Endodermal cell (in vitro differentiated cells): ENCODE measurements at regions not wholly inside any gene's neighbourhood (a gene's known extent, or its start where the extent isn't known, plus 50 kb on each side); places are given as distances from the start of the nearest gene placed in this dataset.

ENCODE experiments used
- DNase-seq: peaks from one replicate; pipeline ENCODE4 v3.0.0-alpha.2; 2017
- H3K27ac ChIP-seq: 2 replicates; pipeline ENCODE4 v1.5.1; 2013; ENCODE audit warnings: mild to moderate bottlenecking, low read depth, low read length, moderate library complexity
- H3K27me3 ChIP-seq: 2 replicates; pipeline ENCODE4 v1.6.1; 2013; ENCODE audit warnings: mild to moderate bottlenecking, low read length, moderate library complexity; ENCODE audit not compliant: insufficient read depth, control insufficient read depth, poor library complexity, severe bottlenecking
- H3K36me3 ChIP-seq: 2 replicates; pipeline ENCODE4 v1.7.0; 2013; ENCODE audit warnings: mild to moderate bottlenecking, low read length, moderate library complexity; ENCODE audit not compliant: control insufficient read depth, insufficient read depth
- H3K4me1 ChIP-seq: one replicate; pipeline ENCODE4 v1.7.0; 2013; ENCODE audit warnings: low read length; ENCODE audit not compliant: control insufficient read depth, insufficient read depth
- H3K4me3 ChIP-seq: 2 replicates; pipeline ENCODE4 v1.5.1; 2013; ENCODE audit warnings: mild to moderate bottlenecking, low read length, moderate library complexity
- H3K9ac ChIP-seq: 2 replicates; pipeline ENCODE4 v1.6.1; 2013; ENCODE audit warnings: mild to moderate bottlenecking, low read length, moderate library complexity; ENCODE audit not compliant: poor library complexity, severe bottlenecking; ENCODE audit errors: extremely low read depth
- H3K9me3 ChIP-seq: 2 replicates; pipeline ENCODE4 v1.6.1; 2013; ENCODE audit warnings: mild to moderate bottlenecking, low read length, moderate library complexity; ENCODE audit not compliant: control insufficient read depth
- H3K27ac Mint-ChIP-seq: 2 replicates; pipeline ENCODE4 v1.8.0; 2020; ENCODE audit warnings: mixed read lengths
- H3K27me3 Mint-ChIP-seq: 2 replicates; pipeline ENCODE4 v1.8.0; 2021; ENCODE audit warnings: mild to moderate bottlenecking, mixed read lengths; ENCODE audit not compliant: insufficient read depth
- H3K36me3 Mint-ChIP-seq: 2 replicates; pipeline ENCODE4 v1.8.0; 2020; ENCODE audit warnings: low read depth, mixed read lengths
- H3K4me1 Mint-ChIP-seq: 2 replicates; pipeline ENCODE4 v1.8.0; 2020; ENCODE audit warnings: mixed read lengths
- H3K4me3 Mint-ChIP-seq: 2 replicates; pipeline ENCODE4 v1.8.0; 2020; ENCODE audit warnings: mild to moderate bottlenecking, moderate library complexity, mixed read lengths
- H3K9me3 Mint-ChIP-seq: 2 replicates; pipeline ENCODE4 v1.8.0; 2020; ENCODE audit warnings: mild to moderate bottlenecking, mixed read lengths
- WGBS, 2 experiments: methylation state at CpG; one replicate each; pipeline versions ENCODE4 v1.1.5 to v1.1.7; 2013; ENCODE audit warnings: missing lambda C conversion rate in 2 of 2, mixed read lengths in 1 of 2; ENCODE audit not compliant: insufficient coverage in 1 of 2, insufficient read length in 1 of 2; 5-methylcytosine and 5-hydroxymethylcytosine counted together
- TF ChIP-seq, protein P1 (sequence below): fragments of 200-600 bp; sonication (generic); conservative IDR thresholded peaks from 2 replicates; pipeline ENCODE4 v1.5.0; 2021; ENCODE audit warnings: antibody characterized with exemption, mild to moderate bottlenecking

DNA sequence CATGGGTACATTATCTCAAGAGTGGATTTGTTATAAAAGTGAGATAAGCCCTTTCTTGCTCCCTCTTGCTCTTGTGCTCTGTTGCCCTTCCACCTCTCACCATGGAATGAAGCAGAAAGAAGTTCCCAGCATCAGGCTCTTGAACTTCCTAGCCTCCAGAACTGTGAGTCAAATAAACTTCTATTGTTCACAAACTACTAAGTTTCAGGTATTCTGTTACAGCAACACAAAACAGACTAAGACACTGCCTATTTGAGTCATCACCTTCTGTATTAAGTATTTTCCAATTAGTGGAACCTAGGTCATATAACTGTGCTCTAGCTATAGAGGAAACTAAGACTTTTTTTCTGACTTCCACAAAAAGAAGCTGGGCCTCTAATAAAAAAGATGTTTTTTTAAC lies 201.2 kb upstream of the FOXG1 start:
- Histone ChIP-seq H3K4me1 (no peaks in the 10 kb centered on the region), H3K36me3 (no peaks in the 10 kb centered on the region), H3K9ac (no peak overlapping the region), H3K27me3 (no peaks in the 10 kb centered on the region), H3K4me3 (no peak overlapping the region), H3K27ac (no peak overlapping the region), H3K9me3 (no peaks in the 10 kb centered on the region)
- Mint-ChIP-seq H3K9me3 (no peaks in the 10 kb centered on the region), H3K27ac (no peak overlapping the region), H3K4me1 (no peaks in the 10 kb centered on the region), H3K36me3 (no peaks in the 10 kb centered on the region), H3K27me3 (no peaks in the 10 kb centered on the region), H3K4me3 (no peak overlapping the region)
- no peak for DNase-seq
- TF ChIP-seq, protein P1, sequence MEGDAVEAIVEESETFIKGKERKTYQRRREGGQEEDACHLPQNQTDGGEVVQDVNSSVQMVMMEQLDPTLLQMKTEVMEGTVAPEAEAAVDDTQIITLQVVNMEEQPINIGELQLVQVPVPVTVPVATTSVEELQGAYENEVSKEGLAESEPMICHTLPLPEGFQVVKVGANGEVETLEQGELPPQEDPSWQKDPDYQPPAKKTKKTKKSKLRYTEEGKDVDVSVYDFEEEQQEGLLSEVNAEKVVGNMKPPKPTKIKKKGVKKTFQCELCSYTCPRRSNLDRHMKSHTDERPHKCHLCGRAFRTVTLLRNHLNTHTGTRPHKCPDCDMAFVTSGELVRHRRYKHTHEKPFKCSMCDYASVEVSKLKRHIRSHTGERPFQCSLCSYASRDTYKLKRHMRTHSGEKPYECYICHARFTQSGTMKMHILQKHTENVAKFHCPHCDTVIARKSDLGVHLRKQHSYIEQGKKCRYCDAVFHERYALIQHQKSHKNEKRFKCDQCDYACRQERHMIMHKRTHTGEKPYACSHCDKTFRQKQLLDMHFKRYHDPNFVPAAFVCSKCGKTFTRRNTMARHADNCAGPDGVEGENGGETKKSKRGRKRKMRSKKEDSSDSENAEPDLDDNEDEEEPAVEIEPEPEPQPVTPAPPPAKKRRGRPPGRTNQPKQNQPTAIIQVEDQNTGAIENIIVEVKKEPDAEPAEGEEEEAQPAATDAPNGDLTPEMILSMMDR: no peak

DNA sequence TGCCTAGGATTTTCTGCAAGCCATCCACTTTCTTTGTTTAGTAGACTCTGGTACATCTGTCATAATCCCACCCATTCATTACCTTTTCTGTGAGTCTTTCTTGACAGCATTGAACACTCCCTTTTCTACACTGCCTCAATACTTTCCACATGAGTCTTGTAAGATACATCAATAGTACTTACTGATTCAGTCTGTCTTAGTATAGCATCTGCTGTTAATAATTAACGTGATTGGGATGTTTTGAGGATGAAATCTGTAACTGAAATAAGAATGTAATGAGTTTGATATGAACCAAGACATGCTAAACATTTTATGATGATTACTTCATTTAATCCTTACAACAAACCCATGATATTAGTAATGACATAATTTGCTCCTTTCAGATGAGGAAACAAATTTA lies 196.2 kb upstream of the FOXG1 start:
- DNase-seq: no peak
- H3K27me3 ChIP-seq: no peaks in the 10 kb centered on the region
- WGBS, 2 experiments: 100% methylated on average over 1 of the region's 1 CpG; no CpG with 5 or more reads in 1 of the 2 experiments
- H3K9ac ChIP-seq: no peak overlapping the region
- H3K27me3 Mint-ChIP-seq: no peaks in the 10 kb centered on the region
- H3K9me3 ChIP-seq: no peaks in the 10 kb centered on the region
- no peak overlapping the region for H3K27ac ChIP-seq
- peaks cover 15% of the 10 kb centered on the region for H3K9me3 Mint-ChIP-seq
- TF ChIP-seq, protein P1: no peak
- no peak overlapping the region for H3K27ac Mint-ChIP-seq
- no peak overlapping the region for H3K4me3 Mint-ChIP-seq
- no peak overlapping the region for H3K4me3 ChIP-seq
- H3K36me3 ChIP-seq: no peaks in the 10 kb centered on the region
- no peaks in the 10 kb centered on the region for H3K4me1 ChIP-seq
- H3K4me1 Mint-ChIP-seq: no peaks in the 10 kb centered on the region
- no peaks in the 10 kb centered on the region for H3K36me3 Mint-ChIP-seq

DNA sequence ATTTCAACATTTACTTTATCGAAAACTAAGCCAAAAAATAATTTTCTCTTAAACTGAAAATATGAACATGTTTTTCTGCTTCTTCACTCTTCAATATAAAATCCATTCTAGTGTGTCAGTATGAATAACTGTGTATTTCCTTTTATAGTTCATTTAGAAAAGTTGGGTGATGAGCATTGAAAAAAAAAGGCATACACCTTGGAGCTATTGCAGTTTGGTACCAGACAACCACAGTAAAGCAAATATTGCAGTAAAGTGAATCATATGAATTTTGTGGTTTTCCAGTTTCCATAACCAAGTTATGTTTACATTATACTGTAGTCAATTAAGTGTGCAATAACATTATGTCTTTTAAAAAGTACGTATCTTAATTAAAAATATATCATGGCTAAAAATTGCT lies 195.0 kb upstream of the FOXG1 start:
- whole genome bisulfite sequencing, 2 experiments: 80% methylated on average over 1 of the region's 2 CpGs; no CpG with 5 or more reads in 1 of the 2 experiments
- no peak overlapping the region for H3K4me3 Mint-ChIP-seq
- TF ChIP-seq, protein P1: no peak

More for the DNA sequence above, 195.0 kb upstream of the FOXG1 start:
- H3K9ac ChIP-seq: no peak overlapping the region
- H3K27me3 ChIP-seq: no peaks in the 10 kb centered on the region
- Mint-ChIP-seq H3K36me3 (no peaks in the 10 kb centered on the region), H3K4me1 (no peaks in the 10 kb centered on the region), H3K27me3 (no peaks in the 10 kb centered on the region), H3K27ac (no peak overlapping the region), H3K9me3 (peaks cover 15% of the 10 kb centered on the region)
- H3K36me3 ChIP-seq: no peaks in the 10 kb centered on the region
- no peaks in the 10 kb centered on the region for H3K9me3 ChIP-seq
- DNase-seq: no peak
- H3K27ac ChIP-seq: no peak overlapping the region
- no peak overlapping the region for H3K4me3 ChIP-seq
- no peaks in the 10 kb centered on the region for H3K4me1 ChIP-seq
